ENCODE measurements at regions not wholly inside any gene's neighbourhood (a gene's known extent, or its start where the extent isn't known, plus 50 kb on each side); places are given as distances from the start of the nearest gene placed in this dataset.
"Not testable (repeated sequence)": the region's sequence is repeated elsewhere in the genome, so short reads cannot be mapped to it uniquely, and the experiment has no call there.

DNA sequence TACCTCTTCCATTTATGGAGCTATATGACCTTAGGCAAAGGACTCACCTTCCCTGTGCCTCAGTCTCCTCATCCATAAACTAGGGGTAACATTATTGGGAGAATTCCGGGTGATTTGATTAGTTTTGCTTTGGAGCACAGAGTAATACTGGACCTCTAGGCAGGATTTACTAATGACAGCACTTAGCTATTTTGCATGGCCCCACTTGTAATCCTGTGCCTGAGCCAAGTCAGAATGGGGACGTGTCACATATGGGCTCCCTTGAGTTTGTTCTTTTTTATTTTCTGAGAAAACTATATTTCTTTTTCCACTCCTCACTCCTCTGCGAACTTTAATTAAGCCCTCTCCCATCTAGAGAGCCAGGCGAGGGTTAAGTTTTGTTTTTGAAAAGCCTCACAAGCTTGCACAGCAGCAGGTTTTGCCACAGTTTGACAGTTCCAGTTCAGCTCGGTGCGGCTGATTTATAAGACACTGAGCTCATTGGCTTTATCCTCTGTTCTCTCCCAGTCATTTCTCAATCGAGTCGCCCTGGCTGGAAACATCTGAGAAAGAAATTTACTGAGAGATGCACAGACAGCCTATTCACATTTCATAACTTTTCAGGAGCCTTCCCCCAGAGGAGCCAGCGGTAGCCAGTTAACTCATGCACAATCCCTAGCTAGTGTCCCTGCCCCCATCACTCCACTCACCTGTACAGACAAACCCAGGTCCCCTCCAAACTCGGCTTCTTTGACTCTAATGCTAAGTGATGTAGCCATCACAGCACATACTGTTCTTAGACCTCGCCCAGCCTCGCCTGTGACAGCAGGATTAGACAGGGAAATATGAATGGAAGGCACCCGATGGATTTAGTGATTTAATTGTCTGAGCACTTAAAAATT lies 441.9 kb upstream of the NPVF start:
- DNase-seq (ENCODE audit: low spot score), result no peak

DNA sequence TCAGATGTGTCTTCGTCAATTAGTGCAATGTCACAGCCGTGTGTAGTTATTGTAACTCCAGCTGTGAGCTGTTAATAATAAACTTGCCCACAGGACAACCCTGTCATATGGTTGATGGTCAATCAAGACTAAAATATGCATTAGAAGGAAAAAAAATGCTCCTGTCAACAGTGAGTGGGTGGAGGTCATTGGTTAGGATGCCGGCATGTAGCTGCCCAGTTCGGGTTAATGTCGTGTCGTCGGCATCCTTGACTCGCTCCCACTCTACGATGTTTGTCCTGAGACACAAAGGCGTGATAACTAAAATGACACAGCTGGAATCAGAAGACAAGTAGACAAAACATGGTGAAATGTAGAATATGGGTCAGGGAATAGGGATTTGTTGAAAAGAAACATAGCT lies 442.8 kb upstream of the NPVF start:
- DNase-seq (ENCODE audit: low spot score), result no peak

DNA sequence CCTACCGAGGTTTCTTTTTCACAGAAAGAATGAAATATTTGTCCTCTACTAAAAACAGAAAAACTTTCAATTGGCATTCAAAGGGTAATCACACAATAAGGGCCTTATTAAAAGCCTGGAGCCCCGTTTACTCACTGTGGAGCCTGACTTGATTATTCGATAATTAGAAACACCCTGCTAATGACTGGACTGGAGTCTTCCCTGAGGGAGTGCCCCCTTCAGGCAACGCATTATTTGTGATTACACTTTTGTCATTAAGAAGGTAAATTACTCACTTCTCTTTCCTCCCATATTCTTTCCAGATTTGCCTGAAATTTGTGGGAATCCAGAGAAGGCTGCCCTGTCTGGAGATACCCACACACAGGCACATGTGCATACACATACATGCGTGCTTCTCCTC lies 444.2 kb upstream of the NPVF start:
- no peak for DNase-seq (ENCODE audit: low spot score)

DNA sequence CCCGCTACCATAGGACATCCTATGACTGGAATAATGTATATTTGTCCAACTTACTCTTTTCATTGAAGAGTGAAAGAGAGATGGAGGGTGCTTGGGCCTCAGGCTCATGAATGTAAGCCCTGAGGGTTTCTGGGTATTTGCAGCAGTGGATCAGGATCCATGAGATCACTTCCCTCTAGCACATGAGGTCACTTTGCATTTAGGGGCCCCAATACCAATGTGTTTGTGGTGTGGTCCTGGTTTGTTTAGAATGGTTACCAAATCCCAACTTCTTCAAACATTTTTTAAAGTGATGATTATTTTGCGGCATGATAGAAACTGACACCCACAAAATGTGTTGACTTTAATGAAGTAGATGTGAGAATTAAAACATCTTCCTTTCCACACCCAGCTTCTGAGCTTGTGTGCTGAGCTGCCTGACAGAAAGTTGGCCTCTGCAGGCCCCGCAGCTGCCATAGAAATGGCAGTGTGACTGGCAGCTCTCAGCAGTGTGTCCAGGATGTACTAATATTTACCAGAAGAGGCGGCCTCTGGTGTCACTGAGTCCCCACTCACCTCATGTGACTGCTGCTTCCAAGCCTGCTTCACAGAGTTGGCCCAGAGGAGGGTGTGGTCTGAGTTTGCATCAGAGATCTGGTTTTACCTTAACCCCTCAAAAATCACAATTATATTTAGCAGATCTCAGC lies 447.6 kb upstream of the NPVF start:
- no peak for DNase-seq (ENCODE audit: low spot score)

DNA sequence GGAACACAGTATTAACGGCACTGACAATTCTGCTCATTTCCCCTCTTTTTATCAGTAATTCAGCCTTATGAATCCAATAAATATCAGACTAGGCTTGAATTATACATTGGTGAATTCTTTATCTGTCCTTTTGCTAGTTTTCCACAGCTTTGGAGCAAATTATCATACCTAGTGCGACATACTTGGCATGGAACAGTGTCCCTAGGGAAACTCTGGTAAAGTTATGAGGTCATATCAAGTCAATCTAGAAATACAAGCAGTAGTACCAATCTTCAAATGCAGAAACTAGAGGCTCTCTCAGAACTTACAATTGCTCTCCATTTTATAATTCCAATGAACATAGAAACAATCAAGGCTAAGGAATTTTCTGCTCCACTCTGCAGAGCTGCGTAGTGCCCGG lies 449.3 kb upstream of the NPVF start:
- no peak for DNase-seq (ENCODE audit: low spot score)

DNA sequence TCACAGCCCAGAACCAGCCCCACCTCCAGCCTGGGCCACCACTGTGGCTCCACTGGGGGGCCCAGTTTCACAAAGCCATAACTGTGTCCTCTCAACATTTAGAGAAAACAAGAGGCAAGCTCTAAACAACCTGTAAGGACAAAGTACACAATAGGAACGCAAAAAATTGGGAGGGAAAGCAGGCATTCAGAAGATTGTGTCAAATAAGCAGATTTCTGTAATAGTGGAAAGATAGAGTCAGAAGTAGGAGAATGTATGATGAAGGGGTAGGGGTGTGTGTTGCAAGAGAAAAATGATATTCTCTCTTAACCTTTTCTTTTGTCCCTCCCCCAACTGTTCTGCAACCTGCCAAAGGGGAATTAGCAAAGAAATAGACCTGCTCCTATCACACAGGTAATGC lies 449.9 kb upstream of the NPVF start:
- DNase-seq (ENCODE audit: low spot score), result no peak

DNA sequence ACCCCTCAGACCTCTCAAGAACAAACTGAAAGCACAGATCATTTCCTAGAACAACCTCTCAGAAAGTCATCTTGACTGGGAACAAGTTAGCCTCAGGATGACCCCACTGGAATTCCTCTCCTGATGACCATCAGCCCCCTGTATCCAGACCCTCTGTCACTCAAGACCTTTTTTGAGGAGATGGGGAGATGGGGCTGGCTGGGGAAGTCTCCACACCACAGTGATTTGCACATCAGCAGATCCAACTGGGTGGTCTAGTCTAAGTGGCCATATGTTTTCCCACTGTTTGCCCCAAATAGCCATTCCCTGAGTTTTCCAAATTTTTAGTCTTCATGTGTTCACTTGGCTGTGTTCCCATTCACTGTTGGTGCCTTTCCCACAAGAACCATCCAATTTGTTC lies 452.4 kb upstream of the NPVF start:
- no peak for DNase-seq (ENCODE audit: low spot score)

DNA sequence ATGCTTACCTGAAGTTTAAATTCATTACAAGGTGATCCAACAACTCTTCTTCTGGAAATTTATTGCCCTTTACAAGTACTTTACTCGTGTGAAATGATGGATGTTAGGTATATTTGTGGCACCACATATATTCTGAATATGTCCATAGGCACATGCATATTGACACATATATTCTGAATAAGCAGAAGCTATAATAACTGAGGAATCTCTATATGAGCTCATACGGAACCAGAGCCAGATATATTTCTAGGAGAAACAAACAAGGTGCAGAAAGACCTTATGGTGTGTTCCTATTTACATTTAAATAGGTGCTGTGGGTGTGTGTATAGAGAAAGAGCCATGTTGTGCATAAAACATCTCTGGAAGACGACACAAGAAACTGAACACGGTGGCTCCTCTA lies 456.1 kb upstream of the NPVF start:
- DNase-seq (ENCODE audit: low spot score), result no peak

DNA sequence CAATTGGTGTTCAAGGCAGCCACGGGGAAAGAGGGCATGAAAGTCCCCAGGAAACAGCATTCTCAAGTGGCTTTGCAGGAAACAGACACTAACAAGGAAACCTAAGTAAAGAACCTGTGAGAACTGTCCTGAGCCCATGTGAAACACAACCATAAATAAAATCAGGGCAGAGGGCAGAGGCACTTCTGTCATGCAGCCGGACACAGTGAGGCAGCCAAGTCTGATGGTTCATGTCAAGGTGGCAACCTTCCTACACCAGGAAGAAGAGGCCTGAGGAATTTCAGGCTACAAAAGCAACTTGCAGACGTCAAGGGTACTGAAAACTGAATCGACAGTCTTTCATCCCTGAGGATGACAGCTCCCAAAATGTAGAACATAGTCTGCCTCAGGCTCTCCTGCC lies 458.2 kb upstream of the NPVF start:
- no peak for DNase-seq (ENCODE audit: low spot score)

DNA sequence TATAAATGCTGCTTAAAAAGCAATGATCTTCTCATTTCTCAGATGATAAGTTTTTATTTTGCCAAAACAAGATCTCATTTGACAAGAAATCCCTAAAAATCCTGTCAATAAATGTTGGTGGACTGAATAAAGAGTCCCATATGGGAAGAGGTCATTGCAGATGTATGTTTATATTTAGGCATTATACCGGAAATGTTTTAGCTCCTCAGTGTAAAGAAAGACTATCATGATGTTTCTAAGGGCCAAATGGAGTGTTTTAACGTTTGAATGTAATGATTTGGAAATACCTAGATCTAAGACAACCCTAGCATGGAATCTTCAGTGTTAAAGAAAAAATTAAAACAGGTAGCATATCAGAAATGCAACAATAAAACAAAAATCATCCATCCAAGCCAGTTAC lies 457.8 kb upstream of the NFE2L3 start:
- no peak for DNase-seq (ENCODE audit: low spot score)

DNA sequence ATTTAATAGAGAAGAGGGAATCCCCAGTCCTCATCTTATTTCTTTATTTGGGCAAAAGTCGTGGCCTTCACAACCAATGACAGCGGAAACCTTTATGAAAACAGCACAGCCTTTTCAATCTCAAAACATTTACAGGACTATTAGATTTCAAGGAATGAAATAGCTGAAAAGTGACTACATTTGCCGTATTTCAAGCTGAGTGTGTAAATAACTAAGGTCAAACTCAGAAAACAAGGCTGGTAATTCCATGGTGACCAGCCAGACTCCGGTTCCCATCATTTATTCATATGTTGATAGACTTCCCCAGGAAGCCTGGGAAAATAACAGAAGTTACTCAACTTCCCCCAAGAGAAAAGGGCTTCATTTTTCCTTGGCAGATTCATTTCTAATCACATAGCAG lies 457.3 kb upstream of the NFE2L3 start:
- no peak for DNase-seq (ENCODE audit: low spot score)

DNA sequence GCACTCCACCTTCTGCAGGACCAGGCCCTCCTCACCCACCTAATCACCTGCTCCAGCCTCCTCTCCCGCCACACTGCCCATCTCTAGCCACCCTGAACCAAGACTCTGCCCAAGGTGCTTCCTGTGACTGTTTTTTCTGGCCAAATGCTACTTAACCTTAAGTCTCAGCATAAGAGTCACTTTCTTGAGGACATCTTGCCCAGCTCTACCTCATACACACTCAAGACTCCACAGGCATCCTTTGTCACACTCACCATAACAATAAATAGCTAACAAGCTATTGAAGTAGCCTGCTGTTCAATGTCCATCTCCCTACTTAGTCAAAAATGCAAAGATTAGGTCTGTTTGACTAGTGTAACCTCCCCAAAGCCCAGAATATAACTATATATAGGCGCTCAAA lies 455.4 kb upstream of the NFE2L3 start:
- DNase-seq (ENCODE audit: low spot score), result no peak

DNA sequence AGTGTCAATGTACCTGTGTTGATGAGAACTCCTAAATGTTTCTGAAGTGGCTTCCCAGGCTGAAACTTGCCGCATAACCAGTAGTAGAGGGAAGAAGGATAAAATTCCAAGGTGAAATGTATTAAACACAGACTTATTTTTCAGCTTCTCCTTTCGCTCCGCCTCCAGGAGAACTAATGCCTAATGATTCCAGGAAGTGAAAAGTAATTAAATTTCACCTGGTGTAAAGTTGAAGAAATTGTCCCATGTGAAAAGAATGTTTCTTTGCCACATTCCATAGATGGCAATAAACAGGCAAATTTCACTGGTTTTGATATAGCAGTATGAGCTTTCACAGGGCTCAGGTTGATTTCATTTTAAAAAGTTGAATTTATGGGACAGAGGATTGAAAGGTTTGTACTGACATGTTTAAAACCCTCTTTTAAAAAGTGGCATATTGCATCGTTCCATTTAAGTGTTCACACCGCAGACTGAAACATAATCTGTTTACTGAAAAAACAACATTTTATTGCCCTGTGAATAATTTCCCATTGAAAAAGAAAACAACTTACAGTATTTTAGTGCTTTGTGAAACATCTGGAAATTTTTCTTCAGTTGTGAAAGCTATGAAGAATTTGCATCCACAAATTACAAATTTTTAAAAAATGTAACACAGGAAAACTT lies 453.4 kb upstream of the NFE2L3 start:
- no peak for DNase-seq (ENCODE audit: low spot score)

DNA sequence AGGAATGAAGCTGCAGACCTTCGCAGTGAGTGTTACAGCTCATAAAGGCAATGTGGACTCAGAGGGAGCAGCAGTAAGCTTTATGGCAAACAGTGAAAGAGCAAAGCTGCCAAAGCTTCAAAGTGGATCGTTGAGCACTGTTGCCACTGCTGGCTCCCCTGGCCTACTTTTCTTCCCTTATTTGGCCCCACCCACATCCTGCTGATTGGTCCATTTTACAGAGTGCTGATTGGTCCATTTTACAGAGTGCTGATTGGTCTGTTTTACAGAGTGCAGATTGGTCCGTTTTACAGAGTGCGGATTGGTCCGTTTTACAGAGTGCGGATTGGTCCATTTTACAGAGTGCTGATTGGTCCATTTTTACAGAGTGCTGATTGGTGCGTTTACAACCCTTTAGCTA lies 451.9 kb upstream of the NFE2L3 start:
- not testable (repeated sequence) for DNase-seq (ENCODE audit: low spot score)

DNA sequence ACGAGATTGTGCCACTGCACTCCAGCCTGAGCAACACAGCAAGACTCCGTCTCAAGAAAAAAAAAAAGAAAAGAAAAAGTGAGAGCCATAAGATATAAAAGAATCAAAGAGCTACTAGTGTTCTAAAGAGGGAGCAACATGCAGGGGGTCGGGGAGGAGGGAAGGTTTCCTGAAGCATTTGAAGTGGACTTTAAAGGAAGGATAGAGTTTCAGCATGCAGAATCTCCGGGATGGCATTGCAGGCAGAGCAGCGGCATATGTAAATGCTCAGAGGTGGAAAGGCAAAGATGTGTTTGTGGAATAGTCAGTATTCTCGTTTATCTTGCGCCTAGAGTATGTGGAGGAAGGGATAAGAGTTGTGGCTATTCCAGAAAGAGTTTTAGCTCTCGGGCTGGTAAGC lies 447.6 kb upstream of the NFE2L3 start:
- DNase-seq (ENCODE audit: low spot score), result no peak

DNA sequence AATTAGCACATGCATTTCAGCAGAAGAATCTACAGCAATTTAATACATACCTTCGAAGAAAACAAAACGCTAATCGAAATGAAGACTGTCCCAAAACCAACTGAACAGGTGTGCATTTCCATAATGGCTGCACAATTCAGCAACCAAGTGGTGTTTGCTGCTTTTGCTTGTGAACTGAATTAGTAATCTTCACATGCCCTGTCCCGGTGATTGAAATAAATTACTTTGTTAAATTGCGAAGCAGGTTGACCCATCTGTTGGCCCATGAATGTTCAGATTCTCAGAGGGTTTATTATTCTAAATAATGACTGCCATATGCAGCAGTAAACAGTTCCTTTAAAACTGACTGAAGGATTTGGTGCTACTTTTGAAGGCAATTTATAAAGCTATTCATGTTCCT lies 445.2 kb upstream of the NFE2L3 start:
- DNase-seq (ENCODE audit: low spot score), result no peak

DNA sequence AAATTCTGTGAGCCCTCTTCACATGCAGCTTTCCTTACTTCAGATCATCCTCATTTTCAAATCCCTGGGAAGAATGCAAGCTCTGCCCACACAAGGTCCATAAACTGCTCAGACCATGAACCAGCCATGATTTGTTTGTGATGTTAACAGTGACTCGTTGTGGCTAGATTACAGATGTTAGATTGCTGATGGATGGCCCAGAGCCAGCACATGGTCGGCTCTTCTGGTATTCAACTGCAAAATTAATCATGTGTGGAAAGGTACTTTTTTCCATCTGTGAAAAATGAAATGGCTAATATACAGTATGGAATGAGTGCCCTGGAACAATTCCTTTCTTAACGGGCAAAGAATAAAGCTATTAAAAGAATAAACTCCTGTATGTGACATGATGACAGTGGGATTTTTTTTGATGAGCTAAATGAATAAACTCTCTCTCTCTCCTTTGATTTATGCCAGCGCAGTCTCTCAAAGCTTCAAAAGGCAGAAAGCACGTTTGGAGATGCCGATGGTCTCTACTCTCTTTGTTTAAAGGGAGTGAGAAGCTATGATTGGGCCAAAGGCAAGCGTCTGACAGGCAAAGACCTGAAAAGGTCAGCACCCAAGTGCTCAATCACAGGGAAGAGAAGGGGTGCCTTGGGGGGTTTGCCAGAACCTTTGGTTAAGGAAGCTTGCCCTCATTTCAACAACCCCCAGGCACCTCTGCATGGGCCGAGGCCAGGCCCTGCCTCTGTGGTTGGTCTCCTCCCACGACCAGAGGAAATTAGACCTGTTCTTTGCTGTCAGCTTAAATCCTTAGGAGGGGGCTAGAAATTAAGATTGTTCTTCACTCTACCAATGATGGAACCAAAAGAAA lies 444.0 kb upstream of the NFE2L3 start:
- DNase-seq (ENCODE audit: low spot score), result no peak

DNA sequence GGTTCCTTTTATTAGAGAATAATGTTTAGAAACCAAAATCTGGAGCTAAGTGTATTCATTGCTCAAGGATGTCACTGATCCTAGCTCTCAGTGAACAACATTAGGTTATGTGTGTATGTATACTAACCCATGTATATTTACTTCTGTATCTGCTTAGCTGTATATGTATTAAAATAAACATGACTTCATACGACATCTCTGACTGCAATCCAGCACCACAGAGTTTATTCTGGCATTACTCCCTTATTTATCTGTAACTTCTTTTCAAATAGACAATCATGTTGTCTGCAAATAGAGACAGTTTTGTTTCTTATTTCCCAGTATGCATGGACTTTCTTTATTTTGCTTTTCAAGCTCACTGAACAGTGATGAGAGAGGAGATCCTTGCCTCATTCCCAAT lies 441.0 kb upstream of the NFE2L3 start:
- DNase-seq (ENCODE audit: low spot score), result no peak

DNA sequence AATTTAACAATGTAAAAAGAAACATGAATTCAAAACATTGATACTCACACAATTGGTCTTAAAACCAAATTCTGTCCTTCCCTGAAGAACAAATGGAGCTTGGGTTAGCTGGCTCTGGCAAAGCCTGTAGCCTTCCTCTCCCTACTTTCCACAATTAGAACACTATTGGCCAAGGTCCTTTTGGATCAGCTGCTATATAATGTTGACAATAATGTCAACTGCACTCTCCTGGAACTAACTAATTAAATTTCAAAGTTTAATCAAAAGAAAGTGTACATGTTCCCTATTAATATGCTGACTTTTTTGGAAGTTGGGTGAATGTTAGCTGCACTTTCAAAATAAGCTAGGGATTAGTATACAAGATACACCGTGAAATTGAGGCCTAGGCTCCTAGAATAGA lies 440.1 kb upstream of the NFE2L3 start:
- no peak for DNase-seq (ENCODE audit: low spot score)

DNA sequence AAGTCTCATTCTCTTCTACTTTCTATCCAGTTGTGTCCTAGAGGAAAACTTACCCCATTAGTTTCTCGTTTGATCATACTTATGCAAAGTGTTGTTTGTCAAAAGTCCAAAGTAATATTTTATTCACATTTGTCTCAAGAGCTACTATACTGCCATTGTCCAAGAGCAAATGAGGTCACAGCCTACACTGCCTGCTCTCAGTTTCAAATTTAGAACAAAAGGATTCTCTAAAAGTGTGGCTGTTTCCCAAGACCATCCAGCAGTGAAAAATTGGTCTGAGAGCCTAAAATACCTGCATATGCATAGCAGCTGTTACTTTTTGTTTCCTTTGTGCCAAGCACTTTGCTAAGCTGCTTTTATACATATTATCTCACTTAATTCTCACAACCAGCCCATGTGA lies 439.5 kb upstream of the NFE2L3 start:
- DNase-seq (ENCODE audit: low spot score), result no peak

DNA sequence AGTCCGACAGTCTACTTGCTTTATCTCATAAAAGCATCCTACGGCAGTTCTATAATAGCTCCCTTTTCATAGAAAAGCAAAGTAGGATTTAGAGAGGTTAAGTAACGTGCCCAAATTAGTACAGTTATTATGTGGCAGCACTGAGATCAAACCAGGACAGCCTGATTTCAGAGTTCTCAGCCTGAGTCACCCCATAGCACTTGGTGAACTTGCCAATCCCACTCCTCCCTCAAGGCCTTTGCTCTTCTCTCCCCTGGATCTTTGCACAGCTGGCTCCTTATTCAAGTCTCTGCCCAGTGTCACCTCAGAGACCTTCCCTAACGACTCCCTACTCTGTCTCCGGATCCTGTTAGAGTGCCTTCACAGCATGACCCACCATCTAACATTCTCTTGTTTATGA lies 438.0 kb upstream of the NFE2L3 start:
- DNase-seq (ENCODE audit: low spot score), result no peak

DNA sequence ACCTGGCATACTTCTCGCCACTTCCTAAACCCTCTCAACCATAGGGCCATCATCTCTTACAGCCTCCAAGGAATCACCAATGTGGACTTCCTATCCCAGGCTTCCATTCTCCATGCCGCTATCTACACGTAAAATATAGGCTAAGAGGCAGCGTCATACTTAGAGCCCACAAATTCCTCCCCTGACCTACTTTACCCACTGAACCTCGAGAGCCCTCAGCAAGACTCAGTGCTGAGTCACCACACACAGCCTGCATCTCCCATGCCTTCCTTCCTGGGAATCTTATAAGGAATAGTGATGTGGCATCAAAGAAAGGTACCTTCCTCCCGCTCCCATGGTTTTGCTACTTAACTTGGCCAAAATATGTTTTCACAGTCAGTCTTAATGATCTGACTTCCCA lies 435.6 kb upstream of the NFE2L3 start:
- DNase-seq (ENCODE audit: low spot score), result no peak

Data from germinal center (tissue), 1 donor.